ENCODE measurements at regions not wholly inside any gene's neighbourhood (a gene's known extent, or its start where the extent isn't known, plus 50 kb on each side); places are given as distances from the start of the nearest gene placed in this dataset.

DNA sequence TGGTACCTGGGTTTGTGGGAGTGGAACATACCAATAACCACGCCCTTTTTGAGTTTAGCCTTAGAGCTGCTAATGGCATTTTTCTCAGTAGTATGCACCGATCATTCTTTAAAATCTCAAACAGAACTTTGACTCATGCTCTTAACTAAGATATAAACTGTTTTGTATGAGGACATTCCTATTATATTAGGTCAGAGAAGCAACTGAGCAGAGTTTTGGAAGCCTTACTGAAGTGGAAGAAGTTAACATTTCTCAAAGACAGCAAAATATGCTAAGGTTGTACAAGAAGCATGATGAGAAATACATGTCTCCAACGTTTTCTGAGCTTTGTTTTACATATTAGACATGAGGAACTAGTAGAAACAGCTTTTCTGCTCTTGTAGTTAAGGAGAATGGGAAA lies 819.2 kb downstream of the FSCB start:
- H3K79me2 ChIP-seq (ENCODE audit: control insufficient read depth, insufficient read depth, low read length) = no peaks in the 10 kb centered on the region
- intact Hi-C loops (cut with micrococcal nuclease) = no loop called here
- H3K4me2 ChIP-seq (replicated peaks; ENCODE audit: low read depth, low read length, poor library complexity, severe bottlenecking) = no peak overlapping the region
- no peak overlapping the region for H3K4me3 ChIP-seq (ENCODE audit: control extremely low read depth in 1 of 5, extremely low read depth in 1 of 5, insufficient read depth in 1 of 5, low read depth in 2 of 5, low read length in 4 of 5)
- Mint-ChIP-seq H3K27ac (no peak overlapping the region), H3K4me3 (no peak overlapping the region), H3K9me3 (ENCODE audit: insufficient read depth) (no peaks in the 10 kb centered on the region), H3K4me1 (no peaks in the 10 kb centered on the region), H3K27me3 (no peaks in the 10 kb centered on the region)
- no peak overlapping the region for H3K27ac ChIP-seq (ENCODE audit: low read length in 2 of 2)
- CTCF ChIA-PET = no interaction called here
- ATAC-seq (ENCODE audit: low read depth) (no peak), DNase-seq (no peak)
- POLR2A ChIA-PET = no interaction called here
- no peaks in the 10 kb centered on the region for H3K4me1 ChIP-seq (ENCODE audit: control insufficient read depth in 2 of 2, insufficient read depth in 2 of 2, low read length in 2 of 2)
- H2AFZ ChIP-seq (ENCODE audit: insufficient read depth, low read depth, low read length, poor library complexity, severe bottlenecking) = no peak overlapping the region
- no CpG with 5 or more reads among the region's 3 CpGs for WGBS (ENCODE audit: insufficient coverage)
- H3K9ac ChIP-seq (ENCODE audit: low read length) = no peak overlapping the region
- TF ChIP-seq EZH2 (IDR thresholded peaks at IDR 0.05; ENCODE audit: borderline replicate concordance, insufficient read depth, low read depth, low read length, poor library complexity, severe bottlenecking) = no peak
- TF ChIP-seq, protein P1, sequence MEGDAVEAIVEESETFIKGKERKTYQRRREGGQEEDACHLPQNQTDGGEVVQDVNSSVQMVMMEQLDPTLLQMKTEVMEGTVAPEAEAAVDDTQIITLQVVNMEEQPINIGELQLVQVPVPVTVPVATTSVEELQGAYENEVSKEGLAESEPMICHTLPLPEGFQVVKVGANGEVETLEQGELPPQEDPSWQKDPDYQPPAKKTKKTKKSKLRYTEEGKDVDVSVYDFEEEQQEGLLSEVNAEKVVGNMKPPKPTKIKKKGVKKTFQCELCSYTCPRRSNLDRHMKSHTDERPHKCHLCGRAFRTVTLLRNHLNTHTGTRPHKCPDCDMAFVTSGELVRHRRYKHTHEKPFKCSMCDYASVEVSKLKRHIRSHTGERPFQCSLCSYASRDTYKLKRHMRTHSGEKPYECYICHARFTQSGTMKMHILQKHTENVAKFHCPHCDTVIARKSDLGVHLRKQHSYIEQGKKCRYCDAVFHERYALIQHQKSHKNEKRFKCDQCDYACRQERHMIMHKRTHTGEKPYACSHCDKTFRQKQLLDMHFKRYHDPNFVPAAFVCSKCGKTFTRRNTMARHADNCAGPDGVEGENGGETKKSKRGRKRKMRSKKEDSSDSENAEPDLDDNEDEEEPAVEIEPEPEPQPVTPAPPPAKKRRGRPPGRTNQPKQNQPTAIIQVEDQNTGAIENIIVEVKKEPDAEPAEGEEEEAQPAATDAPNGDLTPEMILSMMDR (IDR thresholded peaks at IDR 0.05) = no peak
- H3K9me3 ChIP-seq (ENCODE audit: control extremely low read depth in 1 of 3, control insufficient read depth in 2 of 3, insufficient read depth in 1 of 3, low read length in 2 of 3) = peaks cover 0 to 1% (median 0%) of the 10 kb centered on the region in 3 donors
- H3K27me3 ChIP-seq (replicated peaks in 1 of 4; ENCODE audit: control extremely low read depth in 1 of 4, control insufficient read depth in 3 of 4, insufficient read depth in 4 of 4, low read length in 3 of 4) = no peaks in the 10 kb centered on the region
- H4K20me1 ChIP-seq (ENCODE audit: control insufficient read depth, insufficient read depth, low read length, poor library complexity, severe bottlenecking) = no peaks in the 10 kb centered on the region
- H3K36me3 ChIP-seq (replicated peaks in 1 of 2; ENCODE audit: control extremely low read depth in 1 of 2, control insufficient read depth in 1 of 2, extremely low read depth in 1 of 2, insufficient read depth in 2 of 2, low read length in 1 of 2) = no peaks in the 10 kb centered on the region

DNA sequence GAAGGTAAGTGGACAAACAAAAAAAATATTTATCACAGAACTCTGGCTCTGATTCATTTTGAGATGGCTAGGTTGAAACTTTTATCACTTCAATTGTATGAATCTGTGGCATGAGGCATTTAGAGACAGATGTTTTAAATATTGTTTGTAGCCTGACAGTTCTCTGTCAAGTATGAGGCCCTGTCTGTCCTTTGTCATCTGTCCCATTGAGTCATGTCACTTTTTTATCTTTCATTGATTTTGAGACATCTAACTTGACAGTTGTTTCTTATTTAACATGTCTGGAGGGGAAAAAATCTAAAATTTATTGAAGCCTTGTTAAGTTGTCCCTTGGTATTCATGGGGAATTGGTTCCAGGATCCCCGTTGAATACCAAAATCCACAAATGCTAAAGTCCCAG lies 829.5 kb downstream of the FSCB start:
- H3K9me3 ChIP-seq (ENCODE audit: control extremely low read depth in 1 of 3, control insufficient read depth in 2 of 3, insufficient read depth in 1 of 3, low read length in 2 of 3) = no peaks in the 10 kb centered on the region
- H4K20me1 ChIP-seq (ENCODE audit: control insufficient read depth, insufficient read depth, low read length, poor library complexity, severe bottlenecking) = no peaks in the 10 kb centered on the region
- no peak overlapping the region for H3K4me3 Mint-ChIP-seq
- H3K4me1 Mint-ChIP-seq = no peaks in the 10 kb centered on the region
- H3K4me1 ChIP-seq (ENCODE audit: control insufficient read depth in 2 of 2, insufficient read depth in 2 of 2, low read length in 2 of 2) = no peaks in the 10 kb centered on the region
- POLR2A ChIA-PET = no interaction called here
- no peak overlapping the region for H3K4me3 ChIP-seq (ENCODE audit: control extremely low read depth in 1 of 5, extremely low read depth in 1 of 5, insufficient read depth in 1 of 5, low read depth in 2 of 5, low read length in 4 of 5)
- H3K27me3 Mint-ChIP-seq = no peaks in the 10 kb centered on the region
- no peak overlapping the region for H2AFZ ChIP-seq (ENCODE audit: insufficient read depth, low read depth, low read length, poor library complexity, severe bottlenecking)
- H3K4me2 ChIP-seq (replicated peaks; ENCODE audit: low read depth, low read length, poor library complexity, severe bottlenecking) = no peak overlapping the region
- no peaks in the 10 kb centered on the region for H3K79me2 ChIP-seq (ENCODE audit: control insufficient read depth, insufficient read depth, low read length)
- DNase-seq (no peak), ATAC-seq (ENCODE audit: low read depth) (no peak)
- no peaks in the 10 kb centered on the region for H3K27me3 ChIP-seq (replicated peaks in 1 of 4; ENCODE audit: control extremely low read depth in 1 of 4, control insufficient read depth in 3 of 4, insufficient read depth in 4 of 4, low read length in 3 of 4)
- H3K9me3 Mint-ChIP-seq (ENCODE audit: insufficient read depth) = no peaks in the 10 kb centered on the region
- no CpG with 5 or more reads among the region's 1 CpG for WGBS (ENCODE audit: insufficient coverage)
- no peak overlapping the region for H3K9ac ChIP-seq (ENCODE audit: low read length)
- no peaks in the 10 kb centered on the region for H3K36me3 ChIP-seq (replicated peaks in 1 of 2; ENCODE audit: control extremely low read depth in 1 of 2, control insufficient read depth in 1 of 2, extremely low read depth in 1 of 2, insufficient read depth in 2 of 2, low read length in 1 of 2)
- H3K27ac ChIP-seq (ENCODE audit: low read length in 2 of 2) = no peak overlapping the region
- no peak for TF ChIP-seq EZH2 (IDR thresholded peaks at IDR 0.05; ENCODE audit: borderline replicate concordance, insufficient read depth, low read depth, low read length, poor library complexity, severe bottlenecking)
- TF ChIP-seq, protein P1 (IDR thresholded peaks at IDR 0.05) = no peak
- CTCF ChIA-PET = no interaction called here
- no peak overlapping the region for H3K27ac Mint-ChIP-seq
- intact Hi-C loops (cut with micrococcal nuclease) = no loop called here

Measured in B cell (primary cell).